NCI-H460 (cell line): ENCODE measurements at regions not wholly inside any gene's neighbourhood (a gene's known extent, or its start where the extent isn't known, plus 50 kb on each side); places are given as distances from the start of the nearest gene placed in this dataset.

Experiments
- DNase-seq: peaks from one replicate; pipeline ENCODE4 v3.0.0-alpha.2; 2016; ENCODE audit warnings: low read depth; ENCODE audit errors: extremely low read depth

DNA sequence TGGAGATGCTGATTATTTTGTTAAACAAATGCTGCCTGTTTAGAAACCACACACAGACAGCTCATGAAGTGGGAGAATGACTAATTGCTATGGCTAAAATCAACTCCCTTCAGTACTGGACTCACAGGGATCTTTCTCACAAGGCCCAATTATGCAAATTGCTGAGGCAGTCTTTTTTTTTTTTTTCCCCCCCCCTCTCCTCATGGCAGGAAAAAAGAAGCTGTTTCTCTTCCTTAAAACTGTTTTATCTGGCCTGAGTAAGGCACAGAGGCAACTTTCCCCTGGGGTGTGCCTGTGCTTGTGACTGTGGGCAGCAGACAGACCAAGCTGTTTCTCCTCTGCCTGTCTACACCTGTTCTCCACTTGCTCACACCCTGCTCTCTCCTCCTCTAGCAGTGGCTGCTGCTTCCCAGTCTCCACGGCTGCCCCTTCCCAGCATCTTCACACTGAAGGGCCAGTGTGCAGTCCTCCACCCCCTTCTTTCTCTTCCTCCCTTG, 65.4 kb upstream of the STEAP1B start:
- no peak for DNase-seq

DNA sequence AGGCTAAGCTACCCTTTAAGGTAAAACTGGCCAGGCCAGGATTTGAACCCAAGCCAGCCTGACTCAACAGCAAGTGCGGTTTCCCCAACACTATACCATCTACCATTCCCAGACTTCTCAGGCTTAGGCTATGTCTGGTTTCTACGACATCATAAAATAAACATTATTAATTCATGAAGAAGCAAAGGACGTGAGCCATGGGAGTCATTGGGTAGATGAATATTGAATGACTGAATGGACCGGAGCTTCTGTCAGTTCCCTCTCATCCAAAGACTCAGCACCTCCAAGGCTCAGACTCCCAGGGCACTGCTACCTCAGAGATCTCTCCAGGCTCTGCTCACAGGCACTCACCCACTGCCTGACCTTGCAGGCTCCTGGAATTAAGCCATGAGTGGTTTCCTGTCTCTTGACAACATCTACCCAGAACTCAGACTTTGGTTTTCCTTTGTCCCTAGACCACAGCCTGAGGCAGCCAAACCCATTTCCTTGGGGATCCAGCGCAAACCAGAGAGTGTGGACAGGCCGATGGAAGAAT, 64.6 kb upstream of the STEAP1B start:
- DNase-seq: no peak

DNA sequence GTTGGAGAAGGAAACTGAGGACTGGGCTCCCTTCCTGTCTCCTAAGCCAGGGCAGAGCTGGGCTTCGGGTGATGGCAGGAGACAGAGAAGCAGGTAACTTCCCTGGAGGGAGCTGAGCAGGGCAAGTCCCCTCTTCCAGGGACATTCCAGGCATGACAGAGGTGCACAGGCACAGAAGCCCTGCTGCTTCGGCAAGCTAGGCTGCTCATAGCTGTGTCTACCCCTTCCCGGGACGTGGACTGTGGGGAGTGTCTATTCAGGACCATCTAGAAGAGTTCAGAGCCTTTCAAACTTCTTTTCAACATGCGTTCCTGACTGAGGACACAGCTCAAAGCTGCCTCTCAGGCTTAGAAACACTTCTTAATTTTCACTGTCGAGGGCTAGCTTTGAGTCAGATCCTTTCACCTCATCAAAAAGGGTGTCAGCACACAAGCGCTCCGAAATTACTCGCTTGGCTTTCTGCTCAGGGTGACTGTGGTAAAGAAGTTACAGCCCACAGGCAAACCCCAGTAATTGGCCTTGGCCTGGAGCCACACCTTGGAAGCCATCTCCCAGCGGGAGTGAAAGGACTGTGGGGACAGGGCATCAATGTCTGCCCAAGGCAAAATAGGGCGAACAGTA, 63.7 kb upstream of the STEAP1B start:
- no peak for DNase-seq

DNA sequence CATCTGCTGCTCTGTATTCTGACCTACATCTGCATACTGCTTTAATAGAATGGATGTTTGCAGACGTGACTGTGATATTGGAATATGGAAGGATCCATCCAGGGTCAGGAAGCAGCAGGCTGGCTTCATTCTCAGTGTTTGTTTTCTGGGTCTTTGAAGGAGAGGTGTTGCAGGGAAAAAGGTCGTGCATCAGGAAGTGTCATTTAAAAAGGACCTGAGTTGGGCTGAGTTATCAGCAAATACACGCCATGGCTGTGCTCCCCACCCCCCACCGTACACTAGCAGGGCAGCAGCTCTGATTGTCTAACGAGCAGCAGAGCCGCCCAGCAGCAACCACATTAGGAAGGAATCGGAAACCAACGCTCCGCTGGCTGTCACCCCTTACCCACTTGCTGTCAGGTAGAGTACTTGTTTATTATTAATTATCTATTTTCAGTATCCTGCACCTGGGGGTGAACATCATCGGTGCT, 63.1 kb upstream of the STEAP1B start:
- no peak for DNase-seq

DNA sequence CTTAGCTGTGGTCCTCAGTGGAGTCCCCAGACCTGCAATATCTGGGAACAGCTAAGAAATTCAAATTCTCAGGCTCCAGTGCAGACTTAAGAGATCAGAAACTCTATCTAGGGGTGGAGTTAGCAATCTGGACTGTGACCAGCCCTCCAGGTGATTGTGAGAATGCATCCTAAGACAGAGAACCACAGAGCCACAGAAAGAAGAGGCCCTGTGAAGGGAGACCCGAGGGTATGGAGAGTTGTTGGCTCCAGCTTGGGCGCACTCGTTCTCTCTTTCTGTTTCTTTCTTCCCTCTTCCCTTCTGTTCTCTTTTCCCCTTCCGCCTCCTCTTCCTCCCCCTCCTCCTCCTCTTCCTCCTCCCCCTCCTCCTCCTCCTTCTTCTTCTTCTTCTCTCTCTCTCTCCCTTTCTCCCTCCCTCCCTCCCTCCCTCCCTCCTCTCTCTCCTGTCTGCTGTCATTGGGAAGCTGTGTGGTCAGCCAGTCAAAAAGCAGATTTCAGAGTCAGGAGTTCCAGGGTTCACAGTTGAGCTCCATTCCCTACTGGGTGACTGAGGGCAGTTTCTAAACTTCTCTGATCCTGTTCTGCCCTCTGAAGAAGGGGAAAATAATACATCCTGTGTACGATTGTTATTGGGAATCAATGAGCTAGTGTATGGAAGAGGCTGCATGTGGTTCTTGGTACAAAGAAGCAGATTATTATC, 62.1 kb upstream of the STEAP1B start:
- DNase-seq: peak; percentile 62

DNA sequence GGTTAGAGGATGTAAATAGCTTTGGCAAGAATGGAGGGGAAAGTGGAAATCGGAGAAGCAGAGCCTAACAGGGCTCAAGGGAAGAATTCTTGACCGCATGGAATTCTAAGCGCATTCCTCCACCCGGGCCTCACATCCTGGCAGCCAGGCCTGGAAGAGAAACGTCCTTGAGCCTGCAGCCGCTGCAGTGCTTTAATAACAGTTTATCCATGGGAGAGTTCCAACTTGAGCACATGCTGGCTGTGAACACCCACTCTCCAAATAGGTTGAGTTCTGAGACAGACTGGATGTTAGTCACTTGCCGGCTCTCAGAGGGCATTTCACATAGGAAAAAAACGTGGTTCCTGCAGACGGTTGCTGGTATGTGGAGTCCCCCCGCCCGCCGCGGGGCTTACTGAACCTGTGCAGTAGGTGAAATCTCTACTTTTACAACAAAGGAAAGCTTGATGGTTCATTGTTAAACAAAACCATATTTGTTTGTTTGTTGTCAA, 61.4 kb upstream of the STEAP1B start:
- DNase-seq: peak; percentile 89

DNA sequence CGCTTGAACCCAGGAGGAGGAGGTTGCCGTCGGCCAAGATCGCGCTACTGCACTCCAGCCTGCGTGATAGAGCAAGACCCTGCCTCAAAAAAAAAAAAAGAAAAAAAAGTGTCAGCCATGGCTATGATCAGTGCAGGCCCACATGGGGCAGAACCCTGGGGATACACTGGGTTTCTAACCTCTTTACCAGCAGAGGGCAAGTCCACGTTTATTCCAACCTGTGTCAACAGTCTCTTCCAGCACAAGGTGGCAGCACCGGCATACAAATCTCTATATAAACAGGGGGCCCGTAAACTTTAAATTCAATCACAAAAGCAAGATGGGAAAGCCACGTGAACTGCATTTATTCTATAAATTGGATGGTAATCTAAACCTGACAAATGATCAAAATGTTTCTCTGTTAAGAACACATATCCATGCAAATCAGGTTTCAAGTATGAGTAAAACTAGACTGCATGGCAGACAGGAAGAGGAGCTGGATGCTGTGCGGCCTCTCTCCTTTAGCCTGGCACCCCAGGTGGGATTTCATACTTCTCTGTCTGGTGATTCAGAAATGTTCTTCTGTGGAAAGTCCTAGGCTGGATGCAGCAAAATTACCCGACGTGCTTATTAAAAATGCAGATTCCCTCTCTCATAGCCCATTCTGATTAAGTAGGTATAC, 60.0 kb upstream of the STEAP1B start:
- DNase-seq: peak; percentile 91

DNA sequence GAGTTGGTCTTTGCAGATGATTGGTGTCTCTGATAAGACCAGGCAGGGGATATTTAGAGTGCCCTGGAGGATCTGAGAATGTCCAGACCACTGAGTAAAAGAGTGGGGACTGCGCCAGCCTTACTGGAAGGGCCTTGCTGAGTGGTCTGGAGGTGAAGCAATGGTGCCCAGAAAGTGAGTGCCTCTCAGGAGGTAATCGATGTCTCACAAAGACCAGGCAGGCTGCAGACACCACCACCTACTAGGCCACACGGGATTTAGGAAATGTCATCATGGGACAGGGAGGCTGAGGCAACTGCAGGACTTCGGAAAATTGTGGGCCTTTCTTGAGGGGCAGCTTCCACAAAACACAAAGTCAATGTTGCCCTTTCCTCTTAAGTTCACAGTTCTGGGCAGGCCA, 57.2 kb upstream of the STEAP1B start:
- DNase-seq: no peak

DNA sequence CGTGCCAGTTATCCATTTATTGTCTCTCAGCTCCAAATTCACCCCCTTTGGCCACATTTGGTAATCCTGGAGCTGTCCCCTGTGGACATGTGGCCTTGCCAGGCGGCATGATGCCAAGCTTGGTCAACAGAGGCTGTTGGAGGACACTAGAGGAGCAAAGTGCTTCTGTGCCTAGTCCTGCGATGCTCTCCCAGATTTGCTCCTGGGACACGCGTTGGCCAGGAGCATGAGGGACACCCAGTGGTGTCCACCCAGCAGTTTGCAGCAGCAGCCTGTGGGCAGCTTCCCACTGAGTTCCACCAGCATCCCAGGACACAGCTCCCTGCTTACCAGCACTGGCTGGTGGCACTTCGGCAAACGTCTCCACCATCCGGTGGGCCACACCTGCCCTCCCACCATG, 55.5 kb upstream of the STEAP1B start:
- no peak for DNase-seq

DNA sequence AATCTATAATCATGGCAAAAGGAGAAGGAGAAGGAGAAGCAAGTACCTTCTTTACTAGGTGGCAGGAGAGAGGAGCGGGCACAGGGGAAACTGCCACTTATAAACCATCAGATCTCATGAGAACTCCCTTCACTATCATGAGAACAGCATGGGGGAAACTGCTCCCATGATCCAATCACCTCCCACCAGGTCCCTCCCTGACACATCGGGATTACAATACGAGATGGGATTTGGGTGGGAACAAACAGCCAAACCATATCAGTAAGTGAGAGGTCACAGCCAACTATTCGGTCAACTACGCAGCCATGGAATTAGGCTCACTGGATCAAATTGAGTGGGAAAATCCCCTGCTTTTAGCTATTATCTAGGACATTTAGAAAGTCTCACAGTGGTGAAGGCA, 54.2 kb upstream of the STEAP1B start:
- DNase-seq: no peak

DNA sequence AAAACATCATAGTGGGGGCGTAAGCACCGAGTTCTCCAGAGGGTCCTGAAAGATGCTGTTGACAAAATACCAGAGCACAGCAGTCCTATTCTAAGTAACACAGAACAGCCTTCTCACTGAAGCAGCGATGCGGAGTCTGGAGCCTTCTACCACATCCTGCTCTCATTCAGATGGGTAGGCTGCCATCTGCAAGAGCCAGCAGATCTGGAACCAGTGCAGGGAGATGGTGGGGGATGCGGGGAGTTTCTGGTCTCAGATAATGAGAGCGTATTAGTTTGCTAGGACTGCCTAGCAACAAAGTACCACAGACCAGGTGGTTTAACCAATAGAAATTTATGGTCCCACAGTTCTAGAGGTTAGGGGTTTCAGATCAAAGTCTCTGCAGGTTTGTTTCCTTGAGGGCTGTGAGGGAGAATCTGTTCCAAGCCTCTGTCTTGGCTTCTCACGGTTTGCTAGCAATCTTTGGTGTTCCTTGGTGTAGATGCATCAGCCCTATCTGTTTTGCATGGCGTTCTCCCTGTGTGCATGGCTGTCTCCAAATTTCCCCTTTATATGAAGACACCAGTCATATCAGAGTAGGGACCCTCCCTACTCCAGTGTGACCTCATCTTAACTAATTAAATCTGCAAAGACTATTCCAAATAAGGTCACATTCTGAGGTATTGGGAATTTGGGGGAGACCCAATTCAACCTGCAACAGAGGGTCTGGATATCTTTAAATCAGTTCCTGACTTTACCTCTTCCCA, 52.0 kb upstream of the STEAP1B start:
- no peak for DNase-seq

DNA sequence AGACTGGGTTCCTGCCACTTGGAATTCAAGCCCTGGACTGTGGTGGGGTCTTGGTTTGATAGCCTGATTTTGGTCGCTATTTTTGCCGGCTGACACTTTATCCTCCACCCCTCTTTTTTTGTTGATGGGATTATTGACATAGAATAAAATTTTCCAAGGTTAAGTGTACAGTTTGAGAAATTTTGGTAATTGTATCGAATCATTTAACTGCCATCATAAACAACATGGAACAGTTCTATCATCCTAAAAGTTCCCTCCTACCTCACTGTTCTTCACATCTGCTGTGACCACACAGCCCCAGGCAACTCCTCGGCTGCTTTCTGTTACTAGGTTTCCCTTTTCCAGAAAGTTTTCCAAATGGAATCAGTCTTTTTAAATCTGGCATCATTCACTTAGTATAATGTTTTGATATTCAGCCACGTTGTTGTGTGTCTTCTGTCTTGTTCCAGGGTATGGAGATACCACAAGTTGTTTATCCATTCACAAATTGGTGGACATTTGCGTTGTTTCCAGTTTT, 50.6 kb upstream of the STEAP1B start:
- no peak for DNase-seq

DNA sequence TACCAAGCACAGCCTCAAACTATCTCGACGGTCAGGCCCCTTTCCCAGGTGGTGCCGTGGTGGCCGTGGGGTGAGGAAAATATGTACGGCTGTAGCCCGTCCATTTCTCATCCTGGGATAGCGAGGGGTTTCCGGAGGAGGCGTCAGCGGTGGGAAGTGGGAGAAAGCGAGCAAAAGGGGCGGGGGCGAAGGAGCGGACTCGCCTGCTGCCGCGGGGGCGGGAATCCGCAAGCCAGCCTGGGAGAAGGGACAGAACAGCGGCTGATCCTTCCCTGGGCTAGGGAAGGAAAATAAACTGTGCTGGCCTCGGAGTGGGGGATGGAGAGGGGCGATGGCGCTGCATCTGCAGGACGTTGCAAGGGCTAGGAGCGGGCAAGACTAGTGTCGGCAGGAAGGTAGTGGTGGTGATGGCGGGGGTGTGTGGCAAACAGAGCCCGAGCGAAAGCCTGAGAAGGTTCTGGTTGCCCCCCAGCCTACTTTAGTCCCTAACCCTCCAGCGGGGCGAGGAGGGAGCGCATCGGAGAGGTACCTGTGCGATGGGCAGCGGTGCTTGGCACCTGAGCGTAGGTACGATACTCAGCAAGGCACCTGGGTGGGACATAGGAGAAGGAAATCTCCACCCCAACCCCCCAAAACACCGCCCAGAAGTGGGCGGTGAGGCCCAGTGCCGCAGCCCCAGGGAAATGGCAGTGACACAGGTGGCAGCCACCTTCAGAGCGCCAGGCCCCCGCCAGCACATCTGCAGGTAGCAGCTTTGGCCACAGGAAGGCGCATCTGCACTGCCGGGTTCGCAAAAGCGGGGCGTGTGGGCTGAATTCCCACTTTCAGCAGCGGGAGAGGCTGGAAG, 49.9 kb upstream of the STEAP1B start:
- DNase-seq: peak; percentile 34
